HCT116 (cell line): ENCODE measurements at regions not wholly inside any gene's neighbourhood (a gene's known extent, or its start where the extent isn't known, plus 50 kb on each side); places are given as distances from the start of the nearest gene placed in this dataset.

Source experiments
- ATAC-seq: fragments of 200-7000 bp; cut with Tn5 transposase; 2 replicates; pipeline ENCODE4 v1.9.1; 2020; ENCODE audit warnings: mild to moderate bottlenecking, moderate library complexity
- BruUV-seq: library from RNA; stranded (reverse); fragments of 400-500 nt; replicated peaks from 2 replicates; lab custom pipeline; 2021; lab: Mats Ljungman, UMichigan
- CTCF ChIA-PET: fragments of 300-600 bp; sonication (Branson Sonifier 250); formaldehyde crosslinking; loops from one replicate; lab custom pipeline; 2021; ENCODE audit warnings: antibody characterized with exemption; lab: Charles Lee
- POLR2A ChIA-PET: fragments of 300-600, 350-600 bp; sonication (Branson Sonifier 250); formaldehyde crosslinking; loops from one replicate; lab custom pipeline; 2021; ENCODE audit warnings: antibody characterized with exemption; lab: Charles Lee
- RAD21 ChIA-PET, 2 experiments: fragments of 300-600 bp; sonication (Branson Sonifier 250); formaldehyde crosslinking; loops; one replicate each; lab custom pipeline; 2023; ENCODE audit warnings: low total read pairs in 2 of 2; ENCODE audit not compliant: uncharacterized antibody in 2 of 2, unreplicated experiment in 2 of 2, low non-redundant PET in 1 of 2; lab: Charles Lee
- DNase-seq: peaks from one replicate; pipeline ENCODE4 v3.0.0-alpha.2; 2010; ENCODE audit warnings: low read depth, low spot score
- H2AFZ ChIP-seq: fragments of 200-600 bp; shearing (Covaris generic), sonication (generic); 2 replicates; pipeline ENCODE4 v1.6.1; 2017; ENCODE audit warnings: low read depth, mixed run types, mixed read lengths, antibody characterized with exemption, low read length; ENCODE audit not compliant: poor library complexity, severe bottlenecking
- H3K27ac ChIP-seq: 2 replicates; pipeline ENCODE4 v1.5.1; 2012; ENCODE audit warnings: low read depth, low read length
- H3K27me3 ChIP-seq: fragments of 200-600 bp; sonication (generic); 2 replicates; pipeline ENCODE4 v1.6.1; 2016; ENCODE audit warnings: mixed run types, low read length, mixed read lengths; ENCODE audit not compliant: insufficient read depth
- H3K36me3 ChIP-seq, 2 experiments: fragments of 200-500 bp in 1 of 2; fragments of 200-600 bp in 1 of 2; sonication (Bioruptor generic) in 1 of 2; sonication (generic) in 1 of 2; 2 replicates each; pipeline versions ENCODE4 v1.5.1 to v1.6.1; 2014 to 2016; ENCODE audit warnings: low read length in 2 of 2, inconsistent platforms in 1 of 2, mixed read lengths in 1 of 2, mixed run types in 1 of 2; ENCODE audit not compliant: insufficient read depth in 2 of 2, control insufficient read depth in 1 of 2
- H3K4me1 ChIP-seq, 2 experiments: fragments of 200-600 bp in 1 of 2; sonication (generic) in 1 of 2; 2 replicates each; pipeline versions ENCODE4 v1.5.1 to v1.6.1; 2012 to 2017; ENCODE audit warnings: low read length in 2 of 2, inconsistent platforms in 1 of 2, mild to moderate bottlenecking in 1 of 2, mixed read lengths in 1 of 2, mixed run types in 1 of 2, moderate library complexity in 1 of 2; ENCODE audit not compliant: insufficient read depth in 2 of 2, control insufficient read depth in 1 of 2
- H3K4me2 ChIP-seq: fragments of 200-600 bp; sonication (generic); 2 replicates; pipeline ENCODE4 v1.6.1; 2017; ENCODE audit warnings: mixed run types, low read length, mixed read lengths
- H3K4me3 ChIP-seq, 2 experiments: fragments of 200-600 bp in 1 of 2; sonication (generic) in 1 of 2; replicated peaks in 1 of 2; 2 replicates each; pipeline ENCODE4 v1.5.1; 2011 to 2016; ENCODE audit warnings: low read length in 2 of 2, control low read depth in 1 of 2, low read depth in 1 of 2, mild to moderate bottlenecking in 1 of 2, mixed read lengths in 1 of 2, mixed run types in 1 of 2
- H3K79me2 ChIP-seq: fragments of 200-600 bp; sonication (generic); 2 replicates; pipeline ENCODE4 v1.6.1; 2017; ENCODE audit warnings: mild to moderate bottlenecking, mixed run types, low read length, moderate library complexity, mixed read lengths; ENCODE audit not compliant: insufficient read depth
- H3K9ac ChIP-seq: fragments of 200-600 bp; sonication (generic); 2 replicates; pipeline ENCODE4 v1.6.1; 2016; ENCODE audit warnings: low read length, mixed read lengths
- H3K9me2 ChIP-seq: fragments of 200-600 bp; sonication (generic), shearing (Covaris generic); 2 replicates; pipeline ENCODE4 v1.6.1; 2017; ENCODE audit warnings: mixed run types, mild to moderate bottlenecking, moderate library complexity; ENCODE audit not compliant: insufficient read depth
- H3K9me3 ChIP-seq, 2 experiments: fragments of 200-500 bp in 1 of 2; fragments of 200-600 bp in 1 of 2; sonication (Bioruptor generic) in 1 of 2; sonication (generic) in 1 of 2; 2 replicates each; pipeline ENCODE4 v1.6.1; 2014 to 2017; ENCODE audit warnings: low read length in 2 of 2, mixed read lengths in 2 of 2, inconsistent platforms in 1 of 2, low read depth in 1 of 2, mild to moderate bottlenecking in 1 of 2, mixed run types in 1 of 2, moderate library complexity in 1 of 2; ENCODE audit not compliant: control insufficient read depth in 1 of 2, insufficient read depth in 1 of 2
- H4K20me1 ChIP-seq: fragments of 200-600 bp; sonication (generic), shearing (Covaris generic); 2 replicates; pipeline ENCODE4 v1.6.1; 2017; ENCODE audit warnings: mixed run types, mild to moderate bottlenecking, moderate library complexity; ENCODE audit not compliant: insufficient read depth
- CEBPB ChIP-seq: IDR thresholded peaks from 2 replicates; pipeline ENCODE4 v1.6.1; 2012; ENCODE audit warnings: low read depth
- CTCF ChIP-seq, 3 experiments: fragments of 200-600 bp in 1 of 3; sonication (generic) in 1 of 3; IDR thresholded peaks in 2 of 3; conservative IDR thresholded peaks in 1 of 3; 2 replicates each; pipeline ENCODE4 v1.5.1; 2012 to 2017; ENCODE audit warnings: low read depth in 2 of 3, low read length in 2 of 3, antibody characterized with exemption in 1 of 3, borderline replicate concordance in 1 of 3, control low read depth in 1 of 3, mild to moderate bottlenecking in 1 of 3, mixed read lengths in 1 of 3, mixed run types in 1 of 3, moderate library complexity in 1 of 3; ENCODE audit not compliant: insufficient read depth in 1 of 3
- ELF1 ChIP-seq: IDR thresholded peaks from 2 replicates; pipeline ENCODE4 v1.6.1; 2012; ENCODE audit warnings: low read depth, borderline replicate concordance
- JUND ChIP-seq: IDR thresholded peaks from 2 replicates; pipeline ENCODE4 v1.6.1; 2012
- POLR2A ChIP-seq: IDR thresholded peaks from 2 replicates; pipeline ENCODE4 v1.7.0; 2011; ENCODE audit warnings: borderline replicate concordance; ENCODE audit not compliant: insufficient read depth, insufficient read length; ENCODE audit errors: extremely low read depth
- SP1 ChIP-seq: IDR thresholded peaks from 2 replicates; pipeline ENCODE4 v1.6.1; 2012; ENCODE audit warnings: low read depth
- SRF ChIP-seq: IDR thresholded peaks from 2 replicates; pipeline ENCODE4 v1.6.1; 2012; ENCODE audit warnings: low read depth
- ZFX ChIP-seq: fragments of 450-650 bp; IDR thresholded peaks from 2 replicates; pipeline ENCODE4 v1.6.1; 2017
- ZNF274 ChIP-seq: fragments of 200-500 bp; sonication (Bioruptor generic); IDR thresholded peaks from 2 replicates; pipeline ENCODE4 v1.6.1; 2014; ENCODE audit warnings: mild to moderate bottlenecking, low read depth, low read length, inconsistent platforms
- intact Hi-C: fragments of 100-400 bp; cut with micrococcal nuclease; formaldehyde crosslinking; loops from 2 replicates; pipeline ENCODE4 v1.10.0; 2022
- TF ChIP-seq, protein P1 (sequence below): IDR thresholded peaks from 2 replicates; pipeline ENCODE4 v1.6.1; 2012

GRCh38 chr6:66489269-66489987, 782.4 kb upstream of the EYS start:
- ATAC-seq, result no peak
- H3K9me2 ChIP-seq, result no peaks in the 10 kb centered on the region
- no peak for TF ChIP-seq JUND
- no peak for TF ChIP-seq SP1
- TF ChIP-seq ZNF274, result no peak
- TF ChIP-seq, protein P1, sequence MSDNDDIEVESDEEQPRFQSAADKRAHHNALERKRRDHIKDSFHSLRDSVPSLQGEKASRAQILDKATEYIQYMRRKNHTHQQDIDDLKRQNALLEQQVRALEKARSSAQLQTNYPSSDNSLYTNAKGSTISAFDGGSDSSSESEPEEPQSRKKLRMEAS, result no peak
- TF ChIP-seq CEBPB, result no peak
- no peak for TF ChIP-seq ELF1
- no peak for TF ChIP-seq ZFX
- no peak for TF ChIP-seq SRF
- TF ChIP-seq CTCF (IDR thresholded peaks at IDR 0.05 in 2 of 3, conservative IDR thresholded peaks at IDR 0.05 in 1 of 3; ENCODE audit: borderline replicate concordance in 1 of 3, insufficient read depth in 1 of 3, low read depth in 2 of 3, low read length in 2 of 3), result no peak
- no peak for TF ChIP-seq POLR2A
- H3K9me3 ChIP-seq, result peaks cover 2 to 7% of the 10 kb centered on the region in 2 experiments; a peak in 2 of 4 replicates
- H3K27me3 ChIP-seq, result no peaks in the 10 kb centered on the region
- H3K4me3 ChIP-seq, result no peak overlapping the region
- ChIA-PET POLR2A (no interaction called here), RAD21 (no interaction called here), CTCF (no interaction called here)
- intact Hi-C loops, result no loop called here
- no peaks in the 10 kb centered on the region for H3K4me1 ChIP-seq
- BruUV-seq, result no TSS peak
- H3K27ac ChIP-seq, result no peak overlapping the region
- H3K4me2 ChIP-seq, result no peak overlapping the region
- H2AFZ ChIP-seq, result no peak overlapping the region
- H3K36me3 ChIP-seq, result no peaks in the 10 kb centered on the region
- no peaks in the 10 kb centered on the region; the same call in 1 of the 2 replicates for H4K20me1 ChIP-seq
- no peaks in the 10 kb centered on the region for H3K79me2 ChIP-seq
- no peak overlapping the region for H3K9ac ChIP-seq
- DNase-seq, result no peak
